ENCODE measurements at regions not wholly inside any gene's neighbourhood (a gene's known extent, or its start where the extent isn't known, plus 50 kb on each side); places are given as distances from the start of the nearest gene placed in this dataset.

GRCh38 chr2:15840148-15840547, 100.2 kb upstream of the MYCN start:
- H3K4me1 Mint-ChIP-seq, result peaks cover 41% of the 10 kb centered on the region
- peaks cover 9% of the 10 kb centered on the region for H3K36me3 Mint-ChIP-seq (ENCODE audit: low read depth)
- DNase-seq, result no peak
- H3K27me3 Mint-ChIP-seq (ENCODE audit: low read depth, poor library complexity), result peaks cover 19% of the 10 kb centered on the region
- no peak overlapping the region for H3K27ac Mint-ChIP-seq
- peaks cover 25% of the 10 kb centered on the region for H3K9me3 Mint-ChIP-seq
- H3K4me3 Mint-ChIP-seq, result no peak overlapping the region
- no peak for TF ChIP-seq CTCF (IDR thresholded peaks at IDR 0.05)

GRCh38 chr2:15840969-15841368, 99.4 kb upstream of the MYCN start:
- no peak overlapping the region for H3K4me3 Mint-ChIP-seq

GRCh38 chr2:15841776-15842560, 98.4 kb upstream of the MYCN start:
- Mint-ChIP-seq H3K4me1 (peaks cover 56% of the 10 kb centered on the region), H3K27ac (no peak overlapping the region), H3K4me3 (no peak overlapping the region), H3K36me3 (ENCODE audit: low read depth) (peaks cover under 1% of the 10 kb centered on the region), H3K27me3 (ENCODE audit: low read depth, poor library complexity) (peaks cover 16% of the 10 kb centered on the region), H3K9me3 (peaks cover 8% of the 10 kb centered on the region)
- no peak for DNase-seq
- no peak for TF ChIP-seq CTCF (IDR thresholded peaks at IDR 0.05)

More at GRCh38 chr2:15840969-15841368, 99.4 kb upstream of the MYCN start:
- peaks cover 17% of the 10 kb centered on the region for H3K9me3 Mint-ChIP-seq
- TF ChIP-seq CTCF (IDR thresholded peaks at IDR 0.05), result no peak
- H3K36me3 Mint-ChIP-seq (ENCODE audit: low read depth), result peaks cover 2% of the 10 kb centered on the region
- peaks cover 17% of the 10 kb centered on the region for H3K27me3 Mint-ChIP-seq (ENCODE audit: low read depth, poor library complexity)
- DNase-seq, result no peak
- no peak overlapping the region for H3K27ac Mint-ChIP-seq
- H3K4me1 Mint-ChIP-seq, result peaks cover 49% of the 10 kb centered on the region

- no peak for DNase-seq
- TF ChIP-seq CTCF (IDR thresholded peaks at IDR 0.05), result no peak
- Mint-ChIP-seq H3K27me3 (ENCODE audit: low read depth, poor library complexity) (peaks cover 16% of the 10 kb centered on the region), H3K9me3 (peaks cover 10% of the 10 kb centered on the region), H3K36me3 (ENCODE audit: low read depth) (peaks cover 5% of the 10 kb centered on the region), H3K4me1 (peaks cover 56% of the 10 kb centered on the region), H3K27ac (peak overlapping the region; percentile 58), H3K4me3 (no peak overlapping the region)
Observed at GRCh38 chr2:15842758-15843666, 97.3 kb upstream of the MYCN start.

GRCh38 chr2:15844211-15844801, 96.0 kb upstream of the MYCN start:
- Mint-ChIP-seq H3K4me3 (no peak overlapping the region), H3K9me3 (peaks cover 19% of the 10 kb centered on the region), H3K27me3 (ENCODE audit: low read depth, poor library complexity) (peaks cover 21% of the 10 kb centered on the region), H3K36me3 (ENCODE audit: low read depth) (peaks cover 6% of the 10 kb centered on the region), H3K4me1 (peaks cover 57% of the 10 kb centered on the region), H3K27ac (no peak overlapping the region)
- TF ChIP-seq CTCF (IDR thresholded peaks at IDR 0.05), result no peak
- no peak for DNase-seq
